ENCODE measurements at regions not wholly inside any gene's neighbourhood (a gene's known extent, or its start where the extent isn't known, plus 50 kb on each side); places are given as distances from the start of the nearest gene placed in this dataset.

DNA sequence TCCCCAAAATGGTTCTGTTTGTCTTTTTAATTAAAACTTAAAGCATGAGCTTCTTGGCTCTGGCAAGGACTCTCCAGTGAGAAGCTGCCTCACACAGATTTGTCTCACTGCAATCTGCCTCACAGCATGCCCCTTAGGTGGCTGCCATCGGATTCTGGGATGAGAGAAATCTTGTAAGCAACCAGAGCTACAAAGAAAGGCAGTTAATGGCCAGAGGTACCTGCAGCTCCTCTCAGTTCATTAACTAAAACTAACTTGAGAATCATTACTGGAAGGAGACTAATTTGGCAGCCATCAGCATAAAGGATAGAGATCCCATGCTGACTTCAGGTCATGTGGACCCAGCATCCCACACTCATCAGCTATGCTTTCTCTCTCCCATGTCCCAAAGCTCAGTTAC is 220.6 kb upstream of the DMAC1 start:
- H3K4me1 Mint-ChIP-seq = no peaks in the 10 kb centered on the region
- H3K27ac Mint-ChIP-seq = no peak overlapping the region
- DNase-seq = no peak
- no peak overlapping the region for H4K8ac ChIP-seq (replicated peaks; ENCODE audit: insufficient read length, low read depth, low read length)
- peaks cover 0 to 9% (median 0%) of the 10 kb centered on the region in 3 experiments; a peak in 4 of 7 replicates for H3K36me3 Mint-ChIP-seq (ENCODE audit: insufficient read depth in 1 of 3, low read depth in 3 of 3)
- peaks cover 4 to 12% of the 10 kb centered on the region in 2 experiments; a peak in 3 of 5 replicates for H3K9me3 Mint-ChIP-seq
- H4K20me1 ChIP-seq (ENCODE audit: control insufficient read depth, insufficient read depth, insufficient read length) = no peaks in the 10 kb centered on the region
- WGBS (ENCODE audit: extremely low coverage, insufficient read length, low lambda C conversion rate) = no CpG with 5 or more reads among the region's 1 CpG
- H3K4ac ChIP-seq (ENCODE audit: low read depth, low read length) = no peak overlapping the region
- no peak overlapping the region for H3T11ph ChIP-seq (ENCODE audit: low read length)
- no peak overlapping the region for H3K9ac ChIP-seq (ENCODE audit: extremely low read depth, insufficient read length, low read length)
- H4K91ac ChIP-seq (ENCODE audit: insufficient read length, low read depth, low read length) = no peak overlapping the region
- no peak overlapping the region for H3K4me2 ChIP-seq (ENCODE audit: insufficient read depth, insufficient read length, low read length)
- H3K23ac ChIP-seq (ENCODE audit: insufficient read length, low read depth, low read length) = no peak overlapping the region
- no peaks in the 10 kb centered on the region for H3K23me2 ChIP-seq (ENCODE audit: insufficient read length, low read depth, low read length, poor library complexity, severe bottlenecking)
- H2AFZ ChIP-seq (ENCODE audit: low read length) = no peak overlapping the region
- H3K27me3 Mint-ChIP-seq (ENCODE audit: low read depth) = no peaks in the 10 kb centered on the region
- no peak overlapping the region for H2BK15ac ChIP-seq (ENCODE audit: low read depth, low read length)
- no peak overlapping the region for H3K18ac ChIP-seq (ENCODE audit: insufficient read length, low read depth, low read length)
- no peak overlapping the region for H2BK12ac ChIP-seq (ENCODE audit: insufficient read length, low read depth, low read length)
- H3K4me1 ChIP-seq (ENCODE audit: insufficient read depth, low read length) = no peaks in the 10 kb centered on the region; the same call in 1 of the 2 replicates
- TF ChIP-seq, protein P1, sequence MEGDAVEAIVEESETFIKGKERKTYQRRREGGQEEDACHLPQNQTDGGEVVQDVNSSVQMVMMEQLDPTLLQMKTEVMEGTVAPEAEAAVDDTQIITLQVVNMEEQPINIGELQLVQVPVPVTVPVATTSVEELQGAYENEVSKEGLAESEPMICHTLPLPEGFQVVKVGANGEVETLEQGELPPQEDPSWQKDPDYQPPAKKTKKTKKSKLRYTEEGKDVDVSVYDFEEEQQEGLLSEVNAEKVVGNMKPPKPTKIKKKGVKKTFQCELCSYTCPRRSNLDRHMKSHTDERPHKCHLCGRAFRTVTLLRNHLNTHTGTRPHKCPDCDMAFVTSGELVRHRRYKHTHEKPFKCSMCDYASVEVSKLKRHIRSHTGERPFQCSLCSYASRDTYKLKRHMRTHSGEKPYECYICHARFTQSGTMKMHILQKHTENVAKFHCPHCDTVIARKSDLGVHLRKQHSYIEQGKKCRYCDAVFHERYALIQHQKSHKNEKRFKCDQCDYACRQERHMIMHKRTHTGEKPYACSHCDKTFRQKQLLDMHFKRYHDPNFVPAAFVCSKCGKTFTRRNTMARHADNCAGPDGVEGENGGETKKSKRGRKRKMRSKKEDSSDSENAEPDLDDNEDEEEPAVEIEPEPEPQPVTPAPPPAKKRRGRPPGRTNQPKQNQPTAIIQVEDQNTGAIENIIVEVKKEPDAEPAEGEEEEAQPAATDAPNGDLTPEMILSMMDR (conservative IDR thresholded peaks at IDR 0.05) = no peak
- H3K79me2 ChIP-seq (ENCODE audit: insufficient read depth, low read length) = no peaks in the 10 kb centered on the region
- H3K56ac ChIP-seq (ENCODE audit: insufficient read length, low read depth, low read length) = no peak overlapping the region
- H2BK20ac ChIP-seq (ENCODE audit: low read depth, low read length, poor library complexity, severe bottlenecking) = no peak overlapping the region
- H3K4me3 Mint-ChIP-seq = no peak overlapping the region
- no peak overlapping the region for H2BK120ac ChIP-seq (ENCODE audit: low read depth, low read length, poor library complexity, severe bottlenecking)
- H3K14ac ChIP-seq (ENCODE audit: insufficient read depth, low read length) = no peak overlapping the region
- H2BK5ac ChIP-seq (ENCODE audit: insufficient read length, low read length) = no peak overlapping the region
- H3K9me3 ChIP-seq (ENCODE audit: control insufficient read depth, low read depth, low read length) = no peaks in the 10 kb centered on the region
- H3K27me3 ChIP-seq (ENCODE audit: insufficient read depth, low read length) = no peaks in the 10 kb centered on the region
- H4K5ac ChIP-seq (ENCODE audit: insufficient read length, low read depth, low read length) = no peak overlapping the region
- no peak overlapping the region for H2AK5ac ChIP-seq (ENCODE audit: insufficient read length, low read length)
- no peak overlapping the region for H3K27ac ChIP-seq (ENCODE audit: insufficient read length, low read depth, low read length)
- no peaks in the 10 kb centered on the region for H3K79me1 ChIP-seq (ENCODE audit: insufficient read depth, low read depth, low read length, poor library complexity, severe bottlenecking)

Data from H9 (cell line).